Liver (tissue), 7 donors: ENCODE measurements at regions not wholly inside any gene's neighbourhood (a gene's known extent, or its start where the extent isn't known, plus 50 kb on each side); places are given as distances from the start of the nearest gene placed in this dataset.

Source experiments
- DNase-seq: peaks from one replicate; pipeline ENCODE4 v3.0.0-alpha.2; 2017; ENCODE audit warnings: low spot score
- H3K27ac ChIP-seq, 2 donors: one replicate each; pipeline ENCODE4 v1.7.0; 2013; ENCODE audit warnings: inconsistent platforms in 2 of 2, low read length in 2 of 2, control low read depth in 1 of 2, low read depth in 1 of 2, mild to moderate bottlenecking in 1 of 2
- H3K27me3 ChIP-seq, 4 donors: one replicate each; pipeline versions ENCODE4 v1.6.1 to v1.7.0; 2013; ENCODE audit warnings: low read length in 3 of 4, inconsistent platforms in 1 of 4, mild to moderate bottlenecking in 1 of 4, moderate library complexity in 1 of 4; ENCODE audit not compliant: control insufficient read depth in 4 of 4, insufficient read depth in 4 of 4
- H3K36me3 ChIP-seq, 4 donors: one replicate each; pipeline versions ENCODE4 v1.6.1 to v1.7.0; 2013; ENCODE audit warnings: low read length in 3 of 4, mild to moderate bottlenecking in 3 of 4, low read depth in 1 of 4, moderate library complexity in 1 of 4; ENCODE audit not compliant: control insufficient read depth in 4 of 4, insufficient read depth in 3 of 4
- H3K4me1 ChIP-seq, 4 donors: one replicate each; pipeline versions ENCODE4 v1.6.1 to v1.7.0; 2013; ENCODE audit warnings: low read length in 3 of 4, mild to moderate bottlenecking in 3 of 4, moderate library complexity in 1 of 4; ENCODE audit not compliant: control insufficient read depth in 4 of 4, insufficient read depth in 4 of 4
- H3K4me3 ChIP-seq, 3 donors: one replicate each; pipeline versions ENCODE4 v1.6.1 to v1.7.0; 2013; ENCODE audit warnings: low read length in 3 of 3, control low read depth in 1 of 3, low read depth in 1 of 3, mild to moderate bottlenecking in 1 of 3
- H3K9ac ChIP-seq, 2 donors: one replicate each; pipeline ENCODE4 v1.7.0; 2013; ENCODE audit warnings: low read length in 2 of 2, mild to moderate bottlenecking in 2 of 2, moderate library complexity in 2 of 2, control low read depth in 1 of 2, low read depth in 1 of 2
- H3K9me3 ChIP-seq, 4 donors: one replicate each; pipeline versions ENCODE4 v1.6.1 to v1.7.0; 2013; ENCODE audit warnings: low read length in 3 of 4; ENCODE audit not compliant: control insufficient read depth in 4 of 4
- EGR1 ChIP-seq, 2 donors: IDR thresholded peaks; 2 replicates each; pipeline ENCODE4 v1.6.1; 2016 to 2018; ENCODE audit warnings: antibody characterized with exemption in 2 of 2, low read depth in 2 of 2
- FOXA1 ChIP-seq: IDR thresholded peaks from 2 replicates; pipeline ENCODE4 v1.6.1; 2016; ENCODE audit warnings: antibody characterized with exemption
- FOXA2 ChIP-seq: IDR thresholded peaks from 2 replicates; pipeline ENCODE4 v1.6.1; 2016; ENCODE audit warnings: antibody characterized with exemption
- GABPA ChIP-seq, 2 donors: IDR thresholded peaks in 1 of 2; conservative IDR thresholded peaks in 1 of 2; 2 replicates each; pipeline ENCODE4 v1.6.1; 2016; ENCODE audit warnings: antibody characterized with exemption in 2 of 2, mild to moderate bottlenecking in 1 of 2, moderate library complexity in 1 of 2
- HNF4A ChIP-seq, 2 donors: conservative IDR thresholded peaks; 2 replicates each; pipeline ENCODE4 v1.6.1; 2016; ENCODE audit warnings: antibody characterized with exemption in 2 of 2, mild to moderate bottlenecking in 2 of 2
- HNF4G ChIP-seq: IDR thresholded peaks from 2 replicates; pipeline ENCODE4 v1.6.1; 2016; ENCODE audit warnings: antibody characterized with exemption
- NR2F2 ChIP-seq: IDR thresholded peaks from 2 replicates; pipeline ENCODE4 v1.6.1; 2016; ENCODE audit warnings: antibody characterized with exemption
- RAD21 ChIP-seq, 2 donors: IDR thresholded peaks; 2 replicates each; pipeline ENCODE4 v1.6.1; 2016; ENCODE audit warnings: antibody characterized with exemption in 2 of 2, mild to moderate bottlenecking in 2 of 2
- RXRA ChIP-seq, 2 donors: IDR thresholded peaks; 2 replicates each; pipeline ENCODE4 v1.6.1; 2017 to 2018; ENCODE audit warnings: antibody characterized with exemption in 2 of 2, mild to moderate bottlenecking in 1 of 2
- SP1 ChIP-seq: IDR thresholded peaks from 2 replicates; pipeline ENCODE4 v1.6.1; 2018; ENCODE audit warnings: antibody characterized with exemption, mild to moderate bottlenecking
- TAF1 ChIP-seq: conservative IDR thresholded peaks from 2 replicates; pipeline ENCODE4 v1.6.1; 2016; ENCODE audit warnings: antibody characterized with exemption, mild to moderate bottlenecking
- YY1 ChIP-seq: IDR thresholded peaks from 2 replicates; pipeline ENCODE4 v1.6.1; 2016; ENCODE audit warnings: antibody characterized with exemption, mild to moderate bottlenecking
- WGBS: extraction: QIAGEN DNeasy Blood & Tissue Kit; methylation state at CpG from one replicate; pipeline ENCODE4 v1.1.7; 2013; 5-methylcytosine and 5-hydroxymethylcytosine counted together
- TF ChIP-seq, protein P1 (sequence below): IDR thresholded peaks from 2 replicates; pipeline ENCODE4 v1.6.1; 2016; ENCODE audit warnings: antibody characterized with exemption
- TF ChIP-seq, protein P2 (sequence below): IDR thresholded peaks from 2 replicates; pipeline ENCODE4 v1.6.1; 2016; ENCODE audit warnings: antibody characterized with exemption, mild to moderate bottlenecking
- TF ChIP-seq, protein P3 (sequence below): IDR thresholded peaks from 2 replicates; pipeline ENCODE4 v1.6.1; 2016; ENCODE audit warnings: antibody characterized with exemption
- donor health status: healthy.
- donor health status: healthy.
- donor health status: healthy.
- donor health status: healthy.

DNA sequence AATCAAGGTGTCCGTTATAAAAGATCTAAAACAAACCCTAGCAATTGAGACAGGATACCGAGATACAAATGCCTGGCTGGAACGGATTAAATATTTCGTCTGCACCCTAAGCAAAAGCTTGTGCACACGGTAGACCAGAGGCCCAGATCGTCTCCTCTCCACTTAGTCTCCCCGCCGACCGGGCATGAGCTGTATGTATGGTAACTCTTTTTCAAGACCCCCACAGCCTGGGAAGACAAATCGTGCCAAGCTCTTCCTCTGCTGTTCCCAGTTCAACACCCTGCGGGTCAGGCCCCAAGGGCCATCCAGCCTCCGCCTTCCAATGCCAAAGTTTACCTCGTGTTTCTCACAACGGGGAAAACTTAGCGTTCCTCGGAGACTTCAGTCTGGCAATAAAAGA is 285.7 kb upstream of the GALNT17 start:
- TF ChIP-seq TAF1 (no peak), HNF4A (conservative IDR thresholded peaks at IDR 0.05) (no peak), NR2F2 (no peak), GABPA (IDR thresholded peaks at IDR 0.05 in 1 of 2, conservative IDR thresholded peaks at IDR 0.05 in 1 of 2) (no peak), YY1 (no peak), SP1 (no peak), HNF4G (no peak), FOXA2 (no peak), FOXA1 (no peak), RAD21 (IDR thresholded peaks at IDR 0.05) (no peak), EGR1 (IDR thresholded peaks at IDR 0.05; ENCODE audit: low read depth in 2 of 2) (no peak)
- TF ChIP-seq, protein P1, sequence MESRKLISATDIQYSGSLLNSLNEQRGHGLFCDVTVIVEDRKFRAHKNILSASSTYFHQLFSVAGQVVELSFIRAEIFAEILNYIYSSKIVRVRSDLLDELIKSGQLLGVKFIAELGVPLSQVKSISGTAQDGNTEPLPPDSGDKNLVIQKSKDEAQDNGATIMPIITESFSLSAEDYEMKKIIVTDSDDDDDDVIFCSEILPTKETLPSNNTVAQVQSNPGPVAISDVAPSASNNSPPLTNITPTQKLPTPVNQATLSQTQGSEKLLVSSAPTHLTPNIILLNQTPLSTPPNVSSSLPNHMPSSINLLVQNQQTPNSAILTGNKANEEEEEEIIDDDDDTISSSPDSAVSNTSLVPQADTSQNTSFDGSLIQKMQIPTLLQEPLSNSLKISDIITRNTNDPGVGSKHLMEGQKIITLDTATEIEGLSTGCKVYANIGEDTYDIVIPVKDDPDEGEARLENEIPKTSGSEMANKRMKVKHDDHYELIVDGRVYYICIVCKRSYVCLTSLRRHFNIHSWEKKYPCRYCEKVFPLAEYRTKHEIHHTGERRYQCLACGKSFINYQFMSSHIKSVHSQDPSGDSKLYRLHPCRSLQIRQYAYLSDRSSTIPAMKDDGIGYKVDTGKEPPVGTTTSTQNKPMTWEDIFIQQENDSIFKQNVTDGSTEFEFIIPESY: no peak
- TF ChIP-seq, protein P2, sequence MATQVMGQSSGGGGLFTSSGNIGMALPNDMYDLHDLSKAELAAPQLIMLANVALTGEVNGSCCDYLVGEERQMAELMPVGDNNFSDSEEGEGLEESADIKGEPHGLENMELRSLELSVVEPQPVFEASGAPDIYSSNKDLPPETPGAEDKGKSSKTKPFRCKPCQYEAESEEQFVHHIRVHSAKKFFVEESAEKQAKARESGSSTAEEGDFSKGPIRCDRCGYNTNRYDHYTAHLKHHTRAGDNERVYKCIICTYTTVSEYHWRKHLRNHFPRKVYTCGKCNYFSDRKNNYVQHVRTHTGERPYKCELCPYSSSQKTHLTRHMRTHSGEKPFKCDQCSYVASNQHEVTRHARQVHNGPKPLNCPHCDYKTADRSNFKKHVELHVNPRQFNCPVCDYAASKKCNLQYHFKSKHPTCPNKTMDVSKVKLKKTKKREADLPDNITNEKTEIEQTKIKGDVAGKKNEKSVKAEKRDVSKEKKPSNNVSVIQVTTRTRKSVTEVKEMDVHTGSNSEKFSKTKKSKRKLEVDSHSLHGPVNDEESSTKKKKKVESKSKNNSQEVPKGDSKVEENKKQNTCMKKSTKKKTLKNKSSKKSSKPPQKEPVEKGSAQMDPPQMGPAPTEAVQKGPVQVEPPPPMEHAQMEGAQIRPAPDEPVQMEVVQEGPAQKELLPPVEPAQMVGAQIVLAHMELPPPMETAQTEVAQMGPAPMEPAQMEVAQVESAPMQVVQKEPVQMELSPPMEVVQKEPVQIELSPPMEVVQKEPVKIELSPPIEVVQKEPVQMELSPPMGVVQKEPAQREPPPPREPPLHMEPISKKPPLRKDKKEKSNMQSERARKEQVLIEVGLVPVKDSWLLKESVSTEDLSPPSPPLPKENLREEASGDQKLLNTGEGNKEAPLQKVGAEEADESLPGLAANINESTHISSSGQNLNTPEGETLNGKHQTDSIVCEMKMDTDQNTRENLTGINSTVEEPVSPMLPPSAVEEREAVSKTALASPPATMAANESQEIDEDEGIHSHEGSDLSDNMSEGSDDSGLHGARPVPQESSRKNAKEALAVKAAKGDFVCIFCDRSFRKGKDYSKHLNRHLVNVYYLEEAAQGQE: no peak
- TF ChIP-seq, protein P3, sequence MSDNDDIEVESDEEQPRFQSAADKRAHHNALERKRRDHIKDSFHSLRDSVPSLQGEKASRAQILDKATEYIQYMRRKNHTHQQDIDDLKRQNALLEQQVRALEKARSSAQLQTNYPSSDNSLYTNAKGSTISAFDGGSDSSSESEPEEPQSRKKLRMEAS: no peak
- H3K9ac ChIP-seq: no peak overlapping the region
- no peak overlapping the region for H3K4me3 ChIP-seq
- no peaks in the 10 kb centered on the region for H3K27me3 ChIP-seq
- H3K9me3 ChIP-seq: peaks cover 0 to 2% (median 0%) of the 10 kb centered on the region in 4 donors
- H3K4me1 ChIP-seq: no peaks in the 10 kb centered on the region
- no peaks in the 10 kb centered on the region for H3K36me3 ChIP-seq
- no peak overlapping the region for H3K27ac ChIP-seq
- no peak for DNase-seq
- WGBS: 92% methylated on average over 16 of the region's 16 CpGs

DNA sequence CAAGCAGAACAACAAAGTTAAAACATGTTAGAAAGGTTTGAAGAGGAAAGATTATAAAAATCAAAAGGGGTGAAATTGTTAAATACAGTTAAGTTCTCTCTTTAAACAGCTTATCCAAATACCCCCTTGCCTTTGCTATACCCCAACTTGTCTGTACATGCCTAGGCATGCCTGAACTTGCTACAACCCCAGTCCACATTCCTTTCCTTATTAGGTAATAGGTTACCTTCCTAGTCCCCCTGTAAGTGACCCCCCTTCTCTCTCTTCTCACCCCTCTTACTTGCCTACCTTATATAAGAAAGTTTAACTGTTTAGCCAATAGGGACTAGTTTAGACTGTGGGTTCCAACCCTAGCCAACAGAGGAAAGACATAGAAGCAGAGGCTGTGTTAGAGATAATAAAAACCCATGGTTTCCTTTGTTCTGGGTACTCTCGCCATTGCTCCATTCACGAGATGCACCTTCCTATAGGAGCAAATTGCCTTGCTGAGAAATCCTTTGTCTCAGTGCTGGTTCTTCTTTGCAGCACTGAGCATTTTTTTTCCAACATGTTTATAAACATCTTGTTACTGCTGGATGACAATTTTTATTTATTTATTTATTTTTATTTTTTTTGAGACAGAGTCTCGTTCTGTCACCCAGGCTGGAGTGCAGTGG is 282.2 kb upstream of the GALNT17 start:
- 93% methylated on average over 3 of the region's 3 CpGs for WGBS
- H3K36me3 ChIP-seq: no peaks in the 10 kb centered on the region

More for the DNA sequence above, 282.2 kb upstream of the GALNT17 start:
- Histone ChIP-seq H3K4me1 (no peaks in the 10 kb centered on the region), H3K27me3 (no peaks in the 10 kb centered on the region), H3K9ac (no peak overlapping the region), H3K9me3 (peaks cover 0 to 2% (median 0%) of the 10 kb centered on the region in 4 donors), H3K4me3 (no peak overlapping the region), H3K27ac (no peak overlapping the region)
- TF ChIP-seq RAD21 (IDR thresholded peaks at IDR 0.05): no peak
- TF ChIP-seq FOXA2: no peak
- TF ChIP-seq SP1: no peak
- no peak for TF ChIP-seq RXRA (IDR thresholded peaks at IDR 0.05)
- no peak for TF ChIP-seq EGR1 (IDR thresholded peaks at IDR 0.05; ENCODE audit: low read depth in 2 of 2)
- no peak for TF ChIP-seq HNF4G
- DNase-seq: no peak
